ENCODE measurements at regions not wholly inside any gene's neighbourhood (a gene's known extent, or its start where the extent isn't known, plus 50 kb on each side); places are given as distances from the start of the nearest gene placed in this dataset.

DNA sequence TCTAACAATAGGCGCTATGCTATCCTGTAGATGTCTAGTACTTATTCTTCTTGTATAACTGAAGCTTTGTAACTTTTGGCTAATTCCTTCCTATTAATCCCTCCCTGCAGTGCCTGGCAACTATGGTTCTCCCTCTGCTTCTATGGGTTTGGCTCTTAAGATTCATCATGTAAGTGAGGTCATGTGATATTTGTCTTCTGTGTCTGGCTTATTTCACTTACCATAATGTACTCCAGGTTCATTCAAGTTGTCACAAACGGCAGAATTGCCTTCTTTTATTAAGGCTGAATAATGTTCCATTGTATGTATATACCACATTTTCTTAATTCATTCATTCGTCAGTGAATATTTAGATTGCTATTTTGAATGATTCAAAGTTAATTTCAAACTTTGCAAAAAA, 149.9 kb upstream of the GAS1 start:
- no peak for TF ChIP-seq EZH2 (IDR thresholded peaks at IDR 0.05; ENCODE audit: low read depth)
- TF ChIP-seq, protein P1, sequence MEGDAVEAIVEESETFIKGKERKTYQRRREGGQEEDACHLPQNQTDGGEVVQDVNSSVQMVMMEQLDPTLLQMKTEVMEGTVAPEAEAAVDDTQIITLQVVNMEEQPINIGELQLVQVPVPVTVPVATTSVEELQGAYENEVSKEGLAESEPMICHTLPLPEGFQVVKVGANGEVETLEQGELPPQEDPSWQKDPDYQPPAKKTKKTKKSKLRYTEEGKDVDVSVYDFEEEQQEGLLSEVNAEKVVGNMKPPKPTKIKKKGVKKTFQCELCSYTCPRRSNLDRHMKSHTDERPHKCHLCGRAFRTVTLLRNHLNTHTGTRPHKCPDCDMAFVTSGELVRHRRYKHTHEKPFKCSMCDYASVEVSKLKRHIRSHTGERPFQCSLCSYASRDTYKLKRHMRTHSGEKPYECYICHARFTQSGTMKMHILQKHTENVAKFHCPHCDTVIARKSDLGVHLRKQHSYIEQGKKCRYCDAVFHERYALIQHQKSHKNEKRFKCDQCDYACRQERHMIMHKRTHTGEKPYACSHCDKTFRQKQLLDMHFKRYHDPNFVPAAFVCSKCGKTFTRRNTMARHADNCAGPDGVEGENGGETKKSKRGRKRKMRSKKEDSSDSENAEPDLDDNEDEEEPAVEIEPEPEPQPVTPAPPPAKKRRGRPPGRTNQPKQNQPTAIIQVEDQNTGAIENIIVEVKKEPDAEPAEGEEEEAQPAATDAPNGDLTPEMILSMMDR (conservative IDR thresholded peaks at IDR 0.05): no peak
